ENCODE measurements at regions not wholly inside any gene's neighbourhood (a gene's known extent, or its start where the extent isn't known, plus 50 kb on each side); places are given as distances from the start of the nearest gene placed in this dataset.
A peak's percentile ranks its signal among the peaks of the same experiment; 100 is the strongest.

- no peak for DNase-seq (ENCODE audit: low read depth, low spot score)
- H3K9ac ChIP-seq (ENCODE audit: insufficient read length, low read depth): no peak overlapping the region
- TF ChIP-seq SUZ12 (IDR thresholded peaks at IDR 0.05; ENCODE audit: extremely low read depth, insufficient read depth, insufficient read length) (no peak), ZNF274 (IDR thresholded peaks at IDR 0.05; ENCODE audit: low read depth, low read length) (no peak), YY1 (IDR thresholded peaks at IDR 0.05; ENCODE audit: insufficient read depth, insufficient read length) (no peak)
- no peaks in the 10 kb centered on the region for H3K9me3 ChIP-seq (ENCODE audit: insufficient read depth, low read length)
- no peaks in the 10 kb centered on the region for H3K27me3 ChIP-seq (ENCODE audit: insufficient read depth, insufficient read length)
- no peaks in the 10 kb centered on the region for H3K4me1 ChIP-seq (ENCODE audit: insufficient read depth, insufficient read length)
- no peak overlapping the region for H3K4me3 ChIP-seq (ENCODE audit: insufficient read length, low read depth)
- H3K36me3 ChIP-seq (ENCODE audit: insufficient read depth, insufficient read length, low read length): no peaks in the 10 kb centered on the region
Measured at GRCh38 chr6:94683409-94683808, 893.9 kb upstream of the MANEA start.

- H3K9ac ChIP-seq (ENCODE audit: insufficient read length, low read depth): no peak overlapping the region
- no peak for DNase-seq (ENCODE audit: low read depth, low spot score)
Measured at GRCh38 chr6:94680669-94681212, 896.6 kb upstream of the MANEA start.

GRCh38 chr6:94673251-94673650, 904.1 kb upstream of the MANEA start:
- H3K9ac ChIP-seq (ENCODE audit: insufficient read length, low read depth): no peak overlapping the region
- no peaks in the 10 kb centered on the region for H3K4me1 ChIP-seq (ENCODE audit: insufficient read depth, insufficient read length)
- no peak for TF ChIP-seq SUZ12 (IDR thresholded peaks at IDR 0.05; ENCODE audit: extremely low read depth, insufficient read depth, insufficient read length)
- TF ChIP-seq YY1 (IDR thresholded peaks at IDR 0.05; ENCODE audit: insufficient read depth, insufficient read length): no peak
- no peak for TF ChIP-seq ZNF274 (IDR thresholded peaks at IDR 0.05; ENCODE audit: low read depth, low read length)
- H3K9me3 ChIP-seq (ENCODE audit: insufficient read depth, low read length): no peaks in the 10 kb centered on the region; the same call in 1 of the 2 replicates
- DNase-seq (ENCODE audit: low read depth, low spot score): no peak
- H3K27me3 ChIP-seq (ENCODE audit: insufficient read depth, insufficient read length): no peaks in the 10 kb centered on the region
- H3K36me3 ChIP-seq (ENCODE audit: insufficient read depth, insufficient read length, low read length): no peaks in the 10 kb centered on the region
- no peak overlapping the region for H3K4me3 ChIP-seq (ENCODE audit: insufficient read length, low read depth)

More at GRCh38 chr6:94680669-94681212, 896.6 kb upstream of the MANEA start:
- H3K36me3 ChIP-seq (ENCODE audit: insufficient read depth, insufficient read length, low read length): no peaks in the 10 kb centered on the region
- no peak overlapping the region for H3K4me3 ChIP-seq (ENCODE audit: insufficient read length, low read depth)
- H3K9me3 ChIP-seq (ENCODE audit: insufficient read depth, low read length): no peaks in the 10 kb centered on the region
- H3K4me1 ChIP-seq (ENCODE audit: insufficient read depth, insufficient read length): no peaks in the 10 kb centered on the region
- no peaks in the 10 kb centered on the region for H3K27me3 ChIP-seq (ENCODE audit: insufficient read depth, insufficient read length)
- TF ChIP-seq ZNF274 (IDR thresholded peaks at IDR 0.05; ENCODE audit: low read depth, low read length) (no peak), SUZ12 (IDR thresholded peaks at IDR 0.05; ENCODE audit: extremely low read depth, insufficient read depth, insufficient read length) (no peak), YY1 (IDR thresholded peaks at IDR 0.05; ENCODE audit: insufficient read depth, insufficient read length) (no peak)

DNA sequence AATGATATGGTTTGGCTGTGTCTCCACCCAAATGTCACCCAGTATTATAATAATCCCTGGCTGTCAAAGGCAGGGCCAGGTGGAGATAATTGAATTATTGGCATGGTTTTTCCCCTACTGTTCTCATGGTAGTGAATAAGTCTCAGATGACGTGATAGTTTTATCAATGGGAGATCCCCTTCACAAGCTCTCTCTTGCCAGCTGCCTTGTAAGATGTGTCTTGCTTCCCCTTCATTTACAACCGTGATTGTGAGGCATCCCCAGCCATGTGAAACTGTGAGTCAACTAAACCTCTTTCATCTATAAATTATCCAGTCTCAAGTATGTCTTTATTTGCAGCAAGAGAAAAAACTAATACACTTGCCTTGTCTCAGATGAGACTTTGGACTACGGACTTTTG, 907.3 kb upstream of the MANEA start:
- no peaks in the 10 kb centered on the region for H3K4me1 ChIP-seq (ENCODE audit: insufficient read depth, insufficient read length)
- TF ChIP-seq SUZ12 (IDR thresholded peaks at IDR 0.05; ENCODE audit: extremely low read depth, insufficient read depth, insufficient read length) (no peak), ZNF274 (IDR thresholded peaks at IDR 0.05; ENCODE audit: low read depth, low read length) (no peak), YY1 (IDR thresholded peaks at IDR 0.05; ENCODE audit: insufficient read depth, insufficient read length) (no peak)
- H3K27me3 ChIP-seq (ENCODE audit: insufficient read depth, insufficient read length): no peaks in the 10 kb centered on the region
- no peak overlapping the region for H3K4me3 ChIP-seq (ENCODE audit: insufficient read length, low read depth)
- no peak for DNase-seq (ENCODE audit: low read depth, low spot score)
- H3K9me3 ChIP-seq (ENCODE audit: insufficient read depth, low read length): no peaks in the 10 kb centered on the region; the same call in 1 of the 2 replicates
- no peaks in the 10 kb centered on the region for H3K36me3 ChIP-seq (ENCODE audit: insufficient read depth, insufficient read length, low read length)
- no peak overlapping the region for H3K9ac ChIP-seq (ENCODE audit: insufficient read length, low read depth)

GRCh38 chr6:94668876-94669275, 908.5 kb upstream of the MANEA start:
- TF ChIP-seq ZNF274 (IDR thresholded peaks at IDR 0.05; ENCODE audit: low read depth, low read length) (no peak), YY1 (IDR thresholded peaks at IDR 0.05; ENCODE audit: insufficient read depth, insufficient read length) (no peak)
- Histone ChIP-seq H3K27me3 (ENCODE audit: insufficient read depth, insufficient read length) (no peaks in the 10 kb centered on the region), H3K36me3 (ENCODE audit: insufficient read depth, insufficient read length, low read length) (no peaks in the 10 kb centered on the region), H3K4me3 (ENCODE audit: insufficient read length, low read depth) (no peak overlapping the region), H3K4me1 (ENCODE audit: insufficient read depth, insufficient read length) (no peaks in the 10 kb centered on the region), H3K9ac (ENCODE audit: insufficient read length, low read depth) (no peak overlapping the region), H3K9me3 (ENCODE audit: insufficient read depth, low read length) (no peaks in the 10 kb centered on the region; the same call in 1 of the 2 replicates)
- peak; percentile 35 for DNase-seq (ENCODE audit: low read depth, low spot score)

GRCh38 chr6:94658929-94659328, 918.4 kb upstream of the MANEA start:
- DNase-seq (ENCODE audit: low read depth, low spot score): no peak
- Histone ChIP-seq H3K4me1 (ENCODE audit: insufficient read depth, insufficient read length) (no peaks in the 10 kb centered on the region), H3K36me3 (ENCODE audit: insufficient read depth, insufficient read length, low read length) (no peaks in the 10 kb centered on the region), H3K27me3 (ENCODE audit: insufficient read depth, insufficient read length) (no peaks in the 10 kb centered on the region), H3K9ac (ENCODE audit: insufficient read length, low read depth) (no peak overlapping the region), H3K9me3 (ENCODE audit: insufficient read depth, low read length) (no peaks in the 10 kb centered on the region), H3K4me3 (ENCODE audit: insufficient read length, low read depth) (no peak overlapping the region)
- TF ChIP-seq SUZ12 (IDR thresholded peaks at IDR 0.05; ENCODE audit: extremely low read depth, insufficient read depth, insufficient read length) (no peak), ZNF274 (IDR thresholded peaks at IDR 0.05; ENCODE audit: low read depth, low read length) (no peak), YY1 (IDR thresholded peaks at IDR 0.05; ENCODE audit: insufficient read depth, insufficient read length) (no peak)

DNA sequence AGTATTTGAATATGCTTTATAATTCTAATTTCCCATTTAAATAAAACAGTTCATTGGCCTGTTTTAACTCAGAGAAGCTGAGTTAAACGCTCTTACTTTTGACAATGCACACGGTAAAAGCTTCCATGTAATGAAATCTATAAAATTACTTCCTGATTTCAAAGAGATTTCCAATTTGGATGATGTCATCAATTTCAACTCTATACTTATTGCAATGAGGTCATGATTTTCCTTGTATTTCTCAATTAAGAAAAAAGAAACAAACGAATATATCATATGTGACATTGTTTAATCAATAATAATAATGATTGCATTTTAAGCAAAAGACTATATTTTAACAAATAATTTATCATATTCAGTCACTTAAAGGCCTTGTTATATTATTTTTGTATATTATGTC, 926.1 kb upstream of the MANEA start:
- Histone ChIP-seq H3K9me3 (ENCODE audit: insufficient read depth, low read length) (no peaks in the 10 kb centered on the region), H3K4me1 (ENCODE audit: insufficient read depth, insufficient read length) (no peaks in the 10 kb centered on the region), H3K4me3 (ENCODE audit: insufficient read length, low read depth) (no peak overlapping the region), H3K36me3 (ENCODE audit: insufficient read depth, insufficient read length, low read length) (no peaks in the 10 kb centered on the region), H3K27me3 (ENCODE audit: insufficient read depth, insufficient read length) (no peaks in the 10 kb centered on the region), H3K9ac (ENCODE audit: insufficient read length, low read depth) (no peak overlapping the region)
- DNase-seq (ENCODE audit: low read depth, low spot score): no peak
- TF ChIP-seq SUZ12 (IDR thresholded peaks at IDR 0.05; ENCODE audit: extremely low read depth, insufficient read depth, insufficient read length): no peak
- TF ChIP-seq YY1 (IDR thresholded peaks at IDR 0.05; ENCODE audit: insufficient read depth, insufficient read length): no peak

Measured in NT2/D1 (cell line).